ENCODE measurements at regions not wholly inside any gene's neighbourhood (a gene's known extent, or its start where the extent isn't known, plus 50 kb on each side); places are given as distances from the start of the nearest gene placed in this dataset.

DNA sequence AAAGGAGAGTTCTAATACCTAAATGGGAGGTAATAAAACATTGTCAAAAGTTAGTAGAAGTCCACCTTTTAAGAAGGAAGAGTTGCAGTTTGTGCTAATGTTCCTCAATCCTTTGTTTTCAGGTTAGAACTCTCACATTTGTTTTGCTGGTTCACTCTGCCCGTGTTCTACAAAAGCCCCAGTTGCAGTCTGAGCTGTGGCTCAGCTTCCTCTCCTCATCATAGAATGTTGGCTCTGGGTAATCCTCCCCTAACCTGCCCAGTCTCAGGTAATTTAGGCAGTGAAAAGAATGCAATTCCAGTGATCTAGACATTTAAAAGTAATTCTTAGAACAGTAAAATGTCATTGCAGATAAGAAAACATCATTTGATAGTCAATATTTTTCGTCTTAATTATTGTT lies 1410.4 kb upstream of the ZEB2 start:
- Histone ChIP-seq H3K9me3 (ENCODE audit: control insufficient read depth, insufficient read depth, low read depth, low read length) (no peaks in the 10 kb centered on the region), H3K27ac (ENCODE audit: extremely low read depth, low read depth, low read length) (no peak overlapping the region), H3K4me1 (ENCODE audit: control insufficient read depth, insufficient read depth, low read length) (no peaks in the 10 kb centered on the region), H3K36me3 (ENCODE audit: control insufficient read depth in 2 of 2, insufficient read depth in 1 of 2, low read length in 2 of 2) (no peaks in the 10 kb centered on the region), H3K4me3 (ENCODE audit: low read depth, low read length) (no peak overlapping the region)
- POLR2A ChIA-PET, result no interaction called here
- CTCF ChIA-PET, result no interaction called here
- TF ChIP-seq ZNF10 (tag by site-specific recombination; IDR thresholded peaks at IDR 0.05) (no peak), ZNF530 (tag by site-specific recombination; IDR thresholded peaks at IDR 0.05; ENCODE audit: low read depth) (no peak), ZNF114 (tag by site-specific recombination; IDR thresholded peaks at IDR 0.05) (no peak), MZF1 (tag by site-specific recombination; IDR thresholded peaks at IDR 0.05; ENCODE audit: borderline replicate concordance) (no peak), ZNF48 (tag by site-specific recombination; IDR thresholded peaks at IDR 0.05) (no peak), ZNF473 (tag by site-specific recombination; IDR thresholded peaks at IDR 0.05) (no peak), ZNF791 (tag by site-specific recombination; IDR thresholded peaks at IDR 0.05) (no peak)
- TF ChIP-seq, protein P1, sequence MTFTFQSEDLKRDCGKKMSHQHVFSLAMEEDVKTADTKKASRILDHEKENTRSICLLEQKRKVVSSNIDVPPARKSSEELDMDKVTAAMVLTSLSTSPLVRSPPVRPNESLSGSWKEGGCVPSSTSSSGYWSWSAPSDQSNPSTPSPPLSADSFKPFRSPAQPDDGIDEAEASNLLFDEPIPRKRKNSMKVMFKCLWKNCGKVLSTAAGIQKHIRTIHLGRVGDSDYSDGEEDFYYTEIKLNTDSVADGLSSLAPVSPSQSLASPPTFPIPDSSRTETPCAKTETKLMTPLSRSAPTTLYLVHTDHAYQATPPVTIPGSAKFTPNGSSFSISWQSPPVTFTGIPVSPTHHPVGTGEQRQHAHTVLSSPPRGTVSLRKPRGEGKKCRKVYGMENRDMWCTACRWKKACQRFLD (tag by site-specific recombination; IDR thresholded peaks at IDR 0.05), result no peak
- TF ChIP-seq, protein P2, sequence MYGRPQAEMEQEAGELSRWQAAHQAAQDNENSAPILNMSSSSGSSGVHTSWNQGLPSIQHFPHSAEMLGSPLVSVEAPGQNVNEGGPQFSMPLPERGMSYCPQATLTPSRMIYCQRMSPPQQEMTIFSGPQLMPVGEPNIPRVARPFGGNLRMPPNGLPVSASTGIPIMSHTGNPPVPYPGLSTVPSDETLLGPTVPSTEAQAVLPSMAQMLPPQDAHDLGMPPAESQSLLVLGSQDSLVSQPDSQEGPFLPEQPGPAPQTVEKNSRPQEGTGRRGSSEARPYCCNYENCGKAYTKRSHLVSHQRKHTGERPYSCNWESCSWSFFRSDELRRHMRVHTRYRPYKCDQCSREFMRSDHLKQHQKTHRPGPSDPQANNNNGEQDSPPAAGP (tag by site-specific recombination; IDR thresholded peaks at IDR 0.05), result no peak

GRCh38 chr2:145927131-145927950 lies 1407.4 kb upstream of the ZEB2 start:
- no peaks in the 10 kb centered on the region for H3K9me3 ChIP-seq (ENCODE audit: control insufficient read depth, insufficient read depth, low read depth, low read length)
- CTCF ChIA-PET, result no interaction called here
- POLR2A ChIA-PET, result no interaction called here
- H3K27ac ChIP-seq (ENCODE audit: extremely low read depth, low read depth, low read length), result no peak overlapping the region
- no peaks in the 10 kb centered on the region for H3K36me3 ChIP-seq (ENCODE audit: control insufficient read depth in 2 of 2, insufficient read depth in 1 of 2, low read length in 2 of 2)
- TF ChIP-seq ZNF423 (tag by site-specific recombination; IDR thresholded peaks at IDR 0.05), result no peak
- TF ChIP-seq ZFP37 (tag by site-specific recombination; IDR thresholded peaks at IDR 0.05), result no peak
- no peak for TF ChIP-seq ZBTB48 (tag by site-specific recombination; IDR thresholded peaks at IDR 0.05)
- TF ChIP-seq ZNF645 (tag by site-specific recombination; IDR thresholded peaks at IDR 0.05), result no peak
- no peak for TF ChIP-seq ZXDB (tag by site-specific recombination; IDR thresholded peaks at IDR 0.05)
- TF ChIP-seq, protein P3, sequence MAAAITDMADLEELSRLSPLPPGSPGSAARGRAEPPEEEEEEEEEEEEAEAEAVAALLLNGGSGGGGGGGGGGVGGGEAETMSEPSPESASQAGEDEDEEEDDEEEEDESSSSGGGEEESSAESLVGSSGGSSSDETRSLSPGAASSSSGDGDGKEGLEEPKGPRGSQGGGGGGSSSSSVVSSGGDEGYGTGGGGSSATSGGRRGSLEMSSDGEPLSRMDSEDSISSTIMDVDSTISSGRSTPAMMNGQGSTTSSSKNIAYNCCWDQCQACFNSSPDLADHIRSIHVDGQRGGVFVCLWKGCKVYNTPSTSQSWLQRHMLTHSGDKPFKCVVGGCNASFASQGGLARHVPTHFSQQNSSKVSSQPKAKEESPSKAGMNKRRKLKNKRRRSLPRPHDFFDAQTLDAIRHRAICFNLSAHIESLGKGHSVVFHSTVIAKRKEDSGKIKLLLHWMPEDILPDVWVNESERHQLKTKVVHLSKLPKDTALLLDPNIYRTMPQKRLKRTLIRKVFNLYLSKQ (tag by site-specific recombination; IDR thresholded peaks at IDR 0.05; ENCODE audit: borderline replicate concordance), result no peak
- TF ChIP-seq, protein P4, sequence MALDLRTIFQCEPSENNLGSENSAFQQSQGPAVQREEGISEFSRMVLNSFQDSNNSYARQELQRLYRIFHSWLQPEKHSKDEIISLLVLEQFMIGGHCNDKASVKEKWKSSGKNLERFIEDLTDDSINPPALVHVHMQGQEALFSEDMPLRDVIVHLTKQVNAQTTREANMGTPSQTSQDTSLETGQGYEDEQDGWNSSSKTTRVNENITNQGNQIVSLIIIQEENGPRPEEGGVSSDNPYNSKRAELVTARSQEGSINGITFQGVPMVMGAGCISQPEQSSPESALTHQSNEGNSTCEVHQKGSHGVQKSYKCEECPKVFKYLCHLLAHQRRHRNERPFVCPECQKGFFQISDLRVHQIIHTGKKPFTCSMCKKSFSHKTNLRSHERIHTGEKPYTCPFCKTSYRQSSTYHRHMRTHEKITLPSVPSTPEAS (tag by site-specific recombination; IDR thresholded peaks at IDR 0.05), result no peak
- no peak for TF ChIP-seq ZBTB17 (tag by site-specific recombination; IDR thresholded peaks at IDR 0.05)
- TF ChIP-seq SETDB1 (IDR thresholded peaks at IDR 0.05; ENCODE audit: insufficient read length, low read length), result no peak
- no peak for TF ChIP-seq ZNF830 (tag by site-specific recombination; IDR thresholded peaks at IDR 0.05; ENCODE audit: low read depth)
- TF ChIP-seq ZNF544 (tag by site-specific recombination; IDR thresholded peaks at IDR 0.05), result no peak
- no peak for TF ChIP-seq ZNF510 (tag by site-specific recombination; IDR thresholded peaks at IDR 0.05; ENCODE audit: insufficient replicate concordance)
- TF ChIP-seq ZNF155 (tag by site-specific recombination; IDR thresholded peaks at IDR 0.05), result no peak
- no peak for TF ChIP-seq ZNF19 (tag by site-specific recombination; IDR thresholded peaks at IDR 0.05; ENCODE audit: low read depth)
- TF ChIP-seq, protein P5, sequence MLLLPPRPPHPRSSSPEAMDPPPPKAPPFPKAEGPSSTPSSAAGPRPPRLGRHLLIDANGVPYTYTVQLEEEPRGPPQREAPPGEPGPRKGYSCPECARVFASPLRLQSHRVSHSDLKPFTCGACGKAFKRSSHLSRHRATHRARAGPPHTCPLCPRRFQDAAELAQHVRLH (tag by site-specific recombination; IDR thresholded peaks at IDR 0.05), result no peak
- no peak for TF ChIP-seq KLF7 (tag by site-specific recombination; IDR thresholded peaks at IDR 0.05; ENCODE audit: borderline replicate concordance)
- no peak for TF ChIP-seq SP3 (tag by site-specific recombination; IDR thresholded peaks at IDR 0.05)
- no peak for TF ChIP-seq ZNF10 (tag by site-specific recombination; IDR thresholded peaks at IDR 0.05)
- no peak for TF ChIP-seq ZNF132 (tag by site-specific recombination; IDR thresholded peaks at IDR 0.05; ENCODE audit: borderline replicate concordance)
- TF ChIP-seq ZNF558 (tag by site-specific recombination; IDR thresholded peaks at IDR 0.05), result no peak
- H3K4me1 ChIP-seq (ENCODE audit: control insufficient read depth, insufficient read depth, low read length), result no peaks in the 10 kb centered on the region
- no peak overlapping the region for H3K4me3 ChIP-seq (ENCODE audit: low read depth, low read length)

All from HEK293 (cell line).